Stimulated activated CD4-positive, alpha-beta T cell treated with anti-CD3 and anti-CD28 coated beads, Interleukin-12 subunit alpha, Interleukin-12 subunit beta, amount 100 ng/mL, for 4 hours (primary cell): ENCODE measurements at regions not wholly inside any gene's neighbourhood (a gene's known extent, or its start where the extent isn't known, plus 50 kb on each side); places are given as distances from the start of the nearest gene placed in this dataset.
"Not testable (repeated sequence)": the region's sequence is repeated elsewhere in the genome, so short reads cannot be mapped to it uniquely, and the experiment has no call there.

Experiments
- DNase-seq: peaks from one replicate; pipeline ENCODE4 v3.0.0-alpha.2; 2020

DNA sequence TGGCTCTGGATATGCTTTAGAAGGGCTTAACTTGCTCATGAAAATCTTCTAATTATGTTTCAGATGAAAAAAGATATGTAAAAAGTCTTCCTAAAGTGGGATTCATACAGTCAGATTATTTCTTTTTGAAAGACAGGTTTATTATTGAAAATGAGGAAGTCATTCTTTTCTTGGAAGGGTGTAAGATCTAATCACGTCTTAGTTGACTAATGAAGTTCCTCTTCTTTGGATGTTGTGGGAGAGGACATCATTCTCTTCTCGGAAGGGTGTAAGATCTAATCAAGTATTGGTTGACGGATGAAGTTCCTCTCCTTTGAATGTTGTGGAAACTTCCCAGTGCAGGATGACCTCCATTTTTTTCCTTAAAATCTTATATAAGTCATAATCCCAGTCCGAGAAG lies 74.9 kb downstream of the ALG10 start:
- DNase-seq: no peak

DNA sequence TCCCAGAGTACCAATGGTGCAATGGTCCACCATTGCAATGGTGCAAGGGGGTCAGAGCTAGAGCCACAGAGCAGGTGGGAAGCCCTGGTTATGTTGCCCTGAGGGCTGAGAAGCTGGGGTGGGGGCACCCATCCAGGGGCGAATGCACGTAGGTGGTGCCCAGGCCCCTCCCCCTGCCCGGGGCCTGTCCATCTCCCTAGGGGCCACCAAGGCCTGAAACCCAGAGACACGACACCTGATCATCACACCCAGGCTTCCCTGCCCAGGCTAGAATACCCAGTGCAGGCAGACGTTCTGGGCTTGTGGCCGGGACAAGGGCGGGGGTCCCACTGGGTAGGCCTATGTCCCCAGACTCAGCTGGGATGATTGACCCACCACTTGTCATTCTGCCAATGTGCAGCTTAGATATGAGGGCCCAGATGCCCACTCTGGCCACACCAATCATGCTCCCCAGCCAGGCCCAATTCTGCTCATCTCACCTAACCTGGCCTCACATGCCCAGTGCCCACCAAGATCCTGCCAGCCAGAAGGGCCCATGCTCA lies 83.2 kb downstream of the ALG10 start:
- DNase-seq: no peak

DNA sequence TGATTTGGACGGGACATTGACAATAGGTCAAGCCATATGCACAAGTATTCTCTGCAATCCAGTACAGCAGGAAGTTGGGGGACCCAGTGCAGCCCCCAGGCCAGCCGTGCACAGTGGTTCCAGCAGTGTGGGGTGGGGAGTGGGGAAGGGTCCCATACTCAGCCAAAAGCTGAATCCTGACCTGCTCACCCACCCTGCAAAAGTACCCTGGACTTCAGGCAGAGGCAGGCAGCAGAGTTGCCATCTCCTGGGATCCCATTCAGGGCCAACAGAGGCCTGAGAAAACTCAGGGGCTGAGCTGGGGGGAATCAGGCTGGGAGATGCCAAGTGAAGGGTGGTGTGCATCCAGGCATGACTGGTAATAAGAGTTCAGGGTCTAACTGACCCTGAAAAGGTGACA lies 83.9 kb downstream of the ALG10 start:
- DNase-seq: no peak

DNA sequence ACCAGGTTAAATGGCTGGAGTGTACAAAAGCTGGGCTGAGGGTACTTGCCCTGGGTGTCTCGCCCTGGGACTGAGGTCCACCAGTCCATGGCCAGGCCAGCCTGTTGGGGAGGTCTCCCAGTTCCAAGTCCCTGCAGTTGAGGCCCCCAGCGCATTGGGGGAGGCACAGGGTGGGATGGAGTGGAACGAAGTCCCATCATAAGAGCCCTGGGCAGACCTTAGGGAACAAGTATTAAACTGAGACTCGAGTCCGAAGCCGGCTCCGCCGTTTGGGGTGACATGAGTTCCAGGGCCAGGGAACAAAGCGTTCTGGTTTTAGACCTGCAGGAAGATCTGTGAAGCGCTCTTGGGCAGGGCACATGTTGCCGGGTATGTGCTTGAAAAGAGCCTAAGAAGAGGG lies 84.7 kb downstream of the ALG10 start:
- DNase-seq: no peak

DNA sequence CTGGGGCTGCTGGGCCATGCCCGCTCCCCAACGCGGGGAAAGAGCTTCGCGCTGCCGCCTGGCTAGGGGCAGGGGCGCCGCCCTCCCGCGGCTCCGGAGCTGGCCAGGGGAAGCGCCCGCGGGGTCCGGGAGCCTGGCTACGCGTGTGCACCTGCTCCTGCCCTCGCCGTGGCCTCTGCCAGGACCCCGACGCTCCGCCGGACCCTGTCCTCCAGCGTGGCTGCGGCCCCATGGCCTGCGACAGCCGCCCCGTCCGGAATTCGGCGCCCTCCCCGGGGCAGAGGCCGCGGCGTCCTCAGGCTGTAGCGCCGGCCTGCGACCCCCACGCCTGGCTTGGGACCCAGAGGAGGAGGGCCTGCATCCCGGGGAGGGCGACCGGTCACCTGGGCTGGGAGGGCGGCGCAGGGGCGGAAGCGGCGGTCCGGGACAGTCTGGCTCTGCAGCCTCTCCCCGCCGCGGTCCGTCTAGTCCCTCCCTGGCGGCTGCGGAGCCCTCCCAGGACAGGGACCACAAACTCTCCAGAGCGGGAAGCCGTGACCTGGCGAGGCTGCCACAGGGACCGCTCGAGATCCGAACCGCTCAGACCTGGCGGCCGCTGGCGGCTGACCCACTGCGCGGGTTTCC lies 85.6 kb downstream of the ALG10 start:
- DNase-seq: no peak

DNA sequence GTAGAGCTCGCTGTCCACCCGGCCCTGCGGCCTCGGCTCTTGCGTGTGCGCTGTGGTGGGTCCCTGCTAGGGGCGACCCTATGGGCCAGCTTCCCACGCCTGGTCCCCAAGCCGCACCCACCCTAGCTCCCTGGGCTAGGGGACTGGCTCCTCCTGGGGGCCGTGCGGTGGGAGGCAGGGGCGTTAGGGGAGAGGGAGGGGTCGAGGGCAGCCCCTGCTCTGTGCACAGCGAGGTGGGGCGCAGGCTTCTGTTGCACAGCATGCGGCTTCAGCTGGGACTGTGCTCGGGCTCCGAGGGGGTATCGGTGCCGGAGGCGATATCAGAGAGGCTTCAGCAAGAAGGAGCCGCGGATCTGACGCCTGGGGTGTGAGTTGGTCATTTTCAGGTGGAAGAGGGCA lies 86.1 kb downstream of the ALG10 start:
- DNase-seq: no peak

DNA sequence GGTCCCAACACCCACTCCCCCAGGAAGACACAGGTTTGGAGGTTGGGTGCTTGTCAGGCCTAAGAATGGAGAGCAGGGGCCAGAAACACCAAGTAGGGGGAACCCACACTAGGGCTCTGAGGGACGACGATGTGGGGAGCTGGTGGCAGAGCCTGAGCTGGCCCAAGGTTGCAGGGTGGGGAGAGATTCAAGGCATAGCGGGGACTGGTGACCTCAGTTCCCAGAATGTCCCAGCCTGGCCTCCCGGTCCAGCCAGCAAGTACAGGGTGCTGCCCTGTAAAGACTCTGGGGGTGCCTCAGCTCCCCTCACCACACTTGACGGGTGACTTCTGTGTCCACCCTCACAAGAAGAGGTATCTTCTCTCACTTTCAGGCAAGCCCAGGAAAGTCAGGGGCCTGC lies 86.7 kb downstream of the ALG10 start:
- no peak for DNase-seq

DNA sequence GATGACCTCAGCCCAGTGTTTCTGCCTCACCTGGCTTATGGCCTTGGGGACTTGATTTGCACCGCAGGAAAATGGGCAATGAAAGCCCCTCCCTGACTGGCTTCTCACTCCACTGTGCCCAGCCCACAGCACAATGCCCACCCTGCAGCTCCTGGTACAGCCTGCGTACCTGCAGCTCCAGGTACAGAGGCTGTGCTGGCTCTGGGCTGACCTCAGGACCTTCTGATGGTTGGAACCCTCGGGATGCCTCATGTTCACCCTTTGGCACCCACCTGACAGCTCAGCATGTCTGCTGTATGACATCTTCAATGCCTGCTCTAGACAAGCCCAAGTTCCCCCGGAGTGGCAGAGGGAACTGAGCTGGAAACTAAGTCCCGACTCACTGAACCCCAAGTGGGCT lies 87.1 kb downstream of the ALG10 start:
- DNase-seq: no peak

DNA sequence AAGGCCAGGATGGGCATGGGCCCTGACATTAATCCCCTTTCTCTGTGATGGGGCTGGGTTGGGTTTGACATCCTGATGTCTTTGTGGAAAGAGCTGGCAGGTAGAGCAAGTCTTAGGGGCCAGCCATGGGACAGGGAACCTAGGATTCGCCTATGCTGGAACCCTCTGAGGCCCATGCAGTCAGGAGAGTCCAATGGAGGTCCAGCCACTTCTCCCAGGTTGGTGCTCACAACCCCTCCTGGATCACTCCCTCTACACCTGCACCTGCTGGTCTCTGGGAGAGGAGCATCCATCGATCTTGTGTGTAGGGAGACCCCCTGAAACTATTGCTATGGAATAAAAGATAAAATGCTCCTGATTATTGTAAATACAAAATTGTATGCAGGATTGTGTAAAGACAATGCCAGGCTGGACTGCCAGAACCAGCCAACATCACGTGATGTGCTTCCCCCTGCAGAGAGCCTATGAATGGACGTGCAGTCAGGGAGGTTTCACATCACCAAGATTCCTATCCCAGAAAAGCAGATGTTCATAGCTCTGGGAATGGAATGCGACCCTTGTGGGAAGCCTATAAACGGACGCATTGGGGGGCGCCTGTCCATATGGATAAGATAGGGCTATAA lies 87.7 kb downstream of the ALG10 start:
- DNase-seq: not testable (repeated sequence)

DNA sequence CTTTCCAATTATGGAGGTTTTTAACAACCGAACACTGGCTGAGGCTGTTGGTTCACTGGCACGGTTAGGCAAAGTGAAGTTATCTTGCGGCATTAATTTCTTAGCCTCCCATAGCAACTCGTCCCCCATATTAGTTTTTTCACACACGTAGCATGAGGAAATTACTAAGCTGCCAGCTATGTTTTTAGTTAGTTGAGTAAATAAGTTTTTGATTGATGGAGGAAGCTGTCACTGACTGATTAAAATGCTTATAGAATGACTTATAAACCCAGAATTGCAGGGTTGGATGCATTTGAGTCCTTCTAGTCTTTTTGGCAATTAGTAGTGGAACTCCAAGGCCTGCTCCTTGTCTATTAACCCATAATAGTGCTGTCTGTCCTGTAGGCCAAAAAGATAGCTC lies 97.1 kb downstream of the ALG10 start:
- no peak for DNase-seq

DNA sequence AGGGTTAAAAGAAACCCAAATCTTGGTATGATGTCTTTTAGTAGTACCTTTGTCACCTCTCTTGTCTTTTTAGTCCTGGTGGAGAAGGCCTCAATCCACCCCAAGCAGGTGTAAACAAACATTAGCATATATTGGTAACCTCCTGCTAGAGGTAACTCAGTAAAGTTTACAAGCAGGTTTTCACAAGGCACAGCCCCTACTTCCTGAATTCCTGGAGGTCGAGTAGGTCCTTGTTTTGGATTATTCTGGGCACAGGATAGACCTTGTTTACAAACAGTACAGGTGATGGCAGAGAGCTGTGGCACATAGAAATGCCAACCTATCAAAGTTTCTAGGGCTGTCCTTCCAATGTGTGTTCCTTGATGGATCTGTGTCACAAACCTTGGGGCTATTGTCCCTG lies 99.1 kb downstream of the ALG10 start:
- no peak for DNase-seq

DNA sequence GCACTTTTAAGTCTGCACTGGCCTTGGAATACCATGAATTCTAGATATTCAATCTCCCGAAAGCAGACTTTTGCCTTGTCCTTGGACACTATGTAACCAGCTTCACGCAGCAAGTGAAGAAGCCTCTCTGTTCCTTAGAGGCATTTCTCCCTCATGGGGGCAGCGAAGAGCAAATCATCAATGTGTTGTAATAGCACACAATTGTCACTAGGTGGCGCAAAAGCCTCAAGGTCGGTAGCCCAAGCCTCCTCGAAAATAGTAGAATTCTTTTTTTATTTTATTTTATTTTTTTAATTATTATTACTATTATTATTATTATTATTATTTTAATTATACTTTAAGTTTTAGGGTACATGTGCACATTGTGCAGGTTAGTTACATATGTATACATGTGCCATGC lies 100.8 kb downstream of the ALG10 start:
- DNase-seq: peak; percentile 14

DNA sequence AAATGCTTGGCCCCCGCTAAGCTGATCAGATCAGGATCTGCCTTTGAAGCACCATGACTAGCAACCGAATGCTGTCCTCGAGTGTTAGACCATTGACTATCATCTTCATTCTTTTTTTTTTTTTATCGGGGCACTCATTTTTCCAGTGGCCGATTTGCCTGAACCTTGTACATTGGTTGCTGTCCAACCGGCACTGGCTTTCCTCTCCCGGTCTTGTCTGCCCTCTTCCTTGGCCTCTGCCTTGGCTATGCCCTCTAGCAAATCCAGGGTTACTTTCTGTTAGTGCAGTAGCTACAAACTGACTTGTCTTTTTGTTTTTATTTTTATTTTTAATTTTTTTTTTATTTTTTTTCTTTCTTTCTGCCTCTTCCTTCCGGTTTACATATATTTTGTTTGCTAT lies 102.3 kb downstream of the ALG10 start:
- DNase-seq: no peak

DNA sequence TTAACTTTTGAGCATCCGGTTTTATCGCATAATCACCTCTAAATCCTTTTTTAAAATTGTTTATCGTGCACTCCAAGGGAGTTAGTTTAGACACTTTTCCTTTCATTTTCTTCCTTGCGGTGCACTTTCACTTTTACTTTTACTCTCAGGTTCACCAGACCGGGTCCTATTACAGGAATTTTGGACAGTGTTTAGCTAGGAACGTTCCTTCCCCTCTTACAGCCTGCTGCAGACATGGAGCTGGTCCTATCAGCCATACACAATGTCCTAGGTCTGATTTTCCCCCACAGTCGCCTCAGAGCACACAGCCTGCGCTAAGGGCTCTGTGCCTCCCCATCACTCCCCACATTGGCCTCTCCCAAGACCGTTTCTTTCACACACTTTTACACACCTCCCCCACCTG lies 103.9 kb downstream of the ALG10 start:
- no peak for DNase-seq

DNA sequence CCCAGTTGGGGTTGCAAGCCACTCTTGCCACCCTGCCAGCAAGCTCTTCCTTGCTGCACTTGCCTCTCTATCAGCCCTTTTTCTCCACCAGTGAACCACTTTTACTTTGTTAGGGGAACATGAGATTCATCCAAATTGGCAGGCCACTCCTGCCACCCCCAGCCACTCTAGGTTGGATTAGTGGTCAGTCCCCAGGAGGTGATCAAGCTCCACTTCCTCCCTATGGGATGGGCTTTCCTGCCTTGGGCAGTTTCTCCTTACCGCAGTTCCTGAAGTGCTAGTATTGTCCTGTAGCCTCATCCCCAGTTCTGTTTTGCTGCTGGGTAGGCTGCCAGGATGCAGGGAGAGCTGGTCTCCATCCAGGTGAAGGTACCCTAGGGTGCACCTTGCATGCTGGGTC lies 104.5 kb downstream of the ALG10 start:
- no peak for DNase-seq

DNA sequence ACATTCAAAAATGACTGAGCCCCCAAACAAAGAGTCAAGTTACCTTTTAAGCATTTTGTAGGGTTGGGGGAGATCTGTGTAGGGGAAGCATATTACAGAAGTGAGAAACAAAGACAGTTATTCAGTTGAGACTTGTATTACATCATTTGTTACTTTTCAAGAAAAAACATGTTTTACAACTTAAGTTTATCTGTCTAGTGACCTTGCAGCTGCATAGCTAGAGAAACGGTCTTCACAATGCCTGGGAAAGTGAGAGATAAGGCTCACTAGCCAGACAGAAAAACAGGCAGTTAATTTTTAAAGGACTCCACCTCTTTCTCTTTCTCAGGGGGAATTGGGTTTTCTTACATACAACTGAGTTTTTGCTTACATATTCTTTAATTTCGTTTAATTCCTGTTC lies 105.1 kb downstream of the ALG10 start:
- not testable (repeated sequence) for DNase-seq

DNA sequence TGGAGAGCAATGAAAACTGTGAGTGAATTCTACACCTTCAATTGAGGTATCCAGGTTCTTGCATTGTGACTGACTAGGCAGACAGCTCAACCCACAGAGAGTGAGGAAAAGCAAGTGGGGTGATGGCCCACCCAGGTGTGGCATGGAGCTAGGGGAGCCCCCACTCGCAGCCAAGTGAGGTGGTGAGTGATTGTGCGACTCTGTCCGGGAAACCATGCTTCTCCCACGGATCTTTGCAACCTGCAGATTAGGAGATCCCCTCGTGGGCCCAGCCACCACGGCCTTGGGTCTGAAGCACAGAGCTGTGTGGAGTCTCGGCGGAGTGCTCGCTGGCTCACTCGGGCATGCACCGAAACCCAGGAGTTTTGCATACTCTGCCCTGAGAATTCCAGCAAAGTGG lies 120.1 kb downstream of the ALG10 start:
- no peak for DNase-seq

DNA sequence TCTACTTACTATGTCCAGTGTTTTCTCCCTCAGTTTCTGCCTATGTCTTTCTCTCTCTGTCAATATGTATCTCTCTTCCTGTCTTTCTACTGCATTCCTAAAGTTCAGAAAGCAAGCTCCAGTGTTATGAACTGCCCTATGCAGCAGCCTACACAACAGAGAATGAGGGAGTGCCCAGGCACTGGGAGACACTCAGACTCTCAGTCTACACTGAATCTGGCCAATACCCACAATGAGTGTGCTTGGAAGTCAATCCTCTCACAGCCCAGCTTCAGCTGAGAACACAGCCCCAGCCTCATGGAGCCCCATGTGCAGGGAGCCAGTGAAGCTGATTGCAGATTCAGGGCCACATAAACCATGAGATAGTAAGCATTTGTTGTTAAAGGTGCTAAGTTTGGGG lies 128.7 kb downstream of the ALG10 start:
- DNase-seq: no peak

DNA sequence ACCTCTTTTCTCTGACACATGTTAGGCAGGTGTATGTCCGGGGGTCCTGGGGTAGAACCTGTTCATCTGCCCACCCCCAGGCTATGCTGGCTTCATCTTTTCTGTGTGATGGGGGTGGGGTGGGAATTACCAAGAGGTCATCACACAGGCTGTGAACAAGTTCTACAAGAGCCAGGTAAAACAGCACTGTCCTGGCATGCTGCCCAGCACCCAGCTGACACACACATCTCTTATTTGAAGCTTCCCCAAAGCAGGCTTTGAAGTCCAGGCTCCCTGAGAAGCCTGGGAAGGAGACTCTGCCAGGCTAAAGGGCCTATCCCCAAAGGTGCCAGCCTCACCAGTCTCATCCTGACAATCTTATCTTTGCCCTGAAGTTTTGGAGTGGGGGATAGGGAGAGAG lies 141.1 kb downstream of the ALG10 start:
- DNase-seq: no peak

DNA sequence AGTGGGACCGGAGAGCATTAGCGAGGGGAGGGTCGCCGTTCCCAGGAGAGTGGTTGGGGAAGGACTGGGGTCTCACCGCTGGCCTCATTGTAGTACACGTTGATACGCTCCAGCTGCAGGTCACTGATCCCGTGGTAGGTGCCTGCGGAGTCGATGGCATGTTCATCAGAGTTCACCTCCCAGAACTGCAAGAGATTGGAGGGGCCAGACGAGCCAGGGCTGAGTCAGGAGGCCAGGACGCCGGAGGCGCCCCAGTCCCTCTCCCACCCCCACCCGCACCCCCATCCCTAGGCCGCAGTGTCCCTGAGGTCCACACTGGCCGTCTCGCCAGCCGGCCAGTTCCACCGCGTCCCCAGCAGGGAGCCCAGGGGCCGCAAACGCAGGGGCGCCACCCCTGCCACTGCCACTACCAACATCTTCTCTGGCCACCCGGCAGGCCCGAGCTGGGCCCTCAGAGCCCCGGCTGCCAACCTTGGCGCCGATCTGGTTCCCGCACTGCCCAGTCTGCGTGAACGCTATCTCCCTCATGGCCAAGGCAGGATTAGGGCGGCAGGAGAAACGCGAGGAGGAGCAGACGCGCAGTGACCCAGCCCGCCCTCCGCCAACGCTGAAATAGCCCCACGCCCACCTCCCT lies 144.2 kb downstream of the ALG10 start:
- DNase-seq: no peak

DNA sequence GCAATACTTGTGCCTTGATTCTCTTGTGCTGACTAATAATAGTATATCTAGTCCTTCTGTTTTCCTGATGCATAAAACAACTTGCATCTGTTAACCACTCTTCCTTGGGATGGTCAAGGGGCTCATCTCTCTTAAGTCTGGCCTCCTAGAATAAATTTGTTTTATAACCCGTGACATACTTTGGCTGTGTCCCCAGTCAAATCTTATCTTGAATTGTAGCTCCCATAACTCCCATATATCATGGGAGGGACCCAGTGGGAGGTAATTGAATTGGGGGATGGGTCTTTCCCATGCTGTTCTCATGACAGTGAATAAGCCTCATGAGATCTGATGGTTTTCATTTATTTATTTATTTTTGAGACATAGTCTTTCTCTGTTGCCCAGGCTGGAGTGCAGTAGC lies 146.2 kb downstream of the ALG10 start:
- DNase-seq: not testable (repeated sequence)

DNA sequence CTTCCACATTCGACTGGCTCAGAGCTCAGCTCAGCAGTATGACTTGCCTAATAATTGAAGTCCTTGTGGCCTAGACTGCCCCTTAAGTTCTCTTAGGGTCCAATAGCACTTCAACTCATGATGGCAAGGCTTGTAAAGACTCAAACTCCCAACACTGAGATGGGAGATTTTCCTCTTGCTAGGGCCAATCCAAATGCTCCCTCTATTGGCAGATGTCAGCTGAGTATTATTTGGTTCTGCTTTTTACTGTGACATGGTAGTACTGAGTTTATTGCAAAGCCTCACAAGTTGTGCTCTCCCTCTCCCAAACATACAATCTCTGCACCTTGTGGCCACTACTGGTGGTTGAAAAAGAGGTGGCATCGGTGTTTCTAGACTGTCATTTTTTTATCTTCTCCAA lies 164.2 kb downstream of the ALG10 start:
- DNase-seq: no peak

DNA sequence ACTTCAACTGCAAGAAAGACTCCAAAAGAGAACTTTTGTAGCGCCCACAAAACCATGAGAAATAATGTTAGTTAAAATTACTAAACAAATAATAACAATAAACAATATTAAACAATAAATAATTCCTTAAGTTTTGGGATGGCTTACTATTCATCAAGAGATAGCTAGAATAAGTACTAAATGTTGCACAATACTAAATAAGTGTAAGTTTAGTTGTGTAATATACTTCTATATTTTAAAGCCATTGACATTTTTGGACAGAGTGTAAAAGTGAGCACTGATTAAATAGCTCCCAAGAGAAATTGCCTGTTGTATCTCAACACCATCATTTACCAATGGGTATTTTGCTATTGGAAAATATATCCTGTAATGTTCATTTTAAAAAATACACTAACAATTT lies 166.7 kb downstream of the ALG10 start:
- no peak for DNase-seq

DNA sequence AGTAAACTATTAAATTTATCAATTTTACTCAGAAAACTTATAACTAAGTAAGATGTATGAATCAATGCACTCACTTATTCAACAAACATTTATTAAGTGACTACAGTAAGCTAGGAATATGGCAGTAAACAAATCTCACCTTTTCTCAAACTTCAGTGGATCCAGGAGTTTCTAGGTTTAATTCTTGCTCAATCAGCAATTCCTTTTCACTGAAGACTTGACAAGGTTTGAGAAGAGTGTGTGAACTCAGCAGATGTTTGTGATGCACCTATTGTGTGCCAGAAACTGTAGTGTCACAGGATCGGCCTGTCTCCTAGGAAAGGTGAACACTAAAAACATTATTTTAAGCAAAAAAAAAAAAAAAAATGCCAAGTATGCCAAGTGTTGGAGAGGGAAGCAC lies 167.8 kb downstream of the ALG10 start:
- no peak for DNase-seq

DNA sequence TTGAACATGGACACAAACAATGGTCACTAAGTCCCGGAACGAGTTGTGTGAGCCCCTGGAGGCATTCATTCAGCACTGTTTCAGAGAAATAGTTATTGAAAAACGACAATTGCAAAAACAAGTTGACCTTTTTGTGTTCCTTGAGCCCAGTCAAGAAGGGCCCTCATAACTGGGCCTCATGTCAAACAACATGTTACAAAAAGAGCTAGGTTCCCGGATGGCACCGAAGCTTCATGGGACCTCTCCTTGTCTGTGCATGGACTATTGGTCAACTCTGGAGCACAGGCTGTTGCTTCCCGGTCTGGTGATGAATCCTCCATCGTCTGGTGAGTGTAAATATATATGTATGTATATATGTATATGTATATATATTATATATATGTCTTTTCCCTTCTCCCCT lies 176.6 kb downstream of the ALG10 start:
- no peak for DNase-seq
